ENCODE measurements at regions not wholly inside any gene's neighbourhood (a gene's known extent, or its start where the extent isn't known, plus 50 kb on each side); places are given as distances from the start of the nearest gene placed in this dataset.

- DNase-seq = no peak
Measured at GRCh38 chr10:91690996-91691676, 58.3 kb upstream of the PPP1R3C start.

GRCh38 chr10:91690412-91690811 is 57.5 kb upstream of the PPP1R3C start:
- no peak for DNase-seq

GRCh38 chr10:91689731-91690168 is 56.9 kb upstream of the PPP1R3C start:
- DNase-seq = no peak

- DNase-seq = no peak
Measured at GRCh38 chr10:91684841-91685240, 52.0 kb upstream of the PPP1R3C start.

GRCh38 chr10:91683975-91684374 is 51.1 kb upstream of the PPP1R3C start:
- DNase-seq = no peak

- no peak for DNase-seq
Measured at GRCh38 chr10:91682912-91683311, 50.0 kb upstream of the PPP1R3C start.
